HCT116 (cell line): ENCODE measurements at regions not wholly inside any gene's neighbourhood (a gene's known extent, or its start where the extent isn't known, plus 50 kb on each side); places are given as distances from the start of the nearest gene placed in this dataset.

Experiments
- ATAC-seq: fragments of 200-7000 bp; cut with Tn5 transposase; 2 replicates; pipeline ENCODE4 v1.9.1; 2020; ENCODE audit warnings: mild to moderate bottlenecking, moderate library complexity
- BruUV-seq: library from RNA; stranded (reverse); fragments of 400-500 nt; replicated peaks from 2 replicates; lab custom pipeline; 2021; lab: Mats Ljungman, UMichigan
- CTCF ChIA-PET: fragments of 300-600 bp; sonication (Branson Sonifier 250); formaldehyde crosslinking; loops from one replicate; lab custom pipeline; 2021; ENCODE audit warnings: antibody characterized with exemption; lab: Charles Lee
- POLR2A ChIA-PET: fragments of 300-600, 350-600 bp; sonication (Branson Sonifier 250); formaldehyde crosslinking; loops from one replicate; lab custom pipeline; 2021; ENCODE audit warnings: antibody characterized with exemption; lab: Charles Lee
- RAD21 ChIA-PET, 2 experiments: fragments of 300-600 bp; sonication (Branson Sonifier 250); formaldehyde crosslinking; loops; one replicate each; lab custom pipeline; 2023; ENCODE audit warnings: low total read pairs in 2 of 2; ENCODE audit not compliant: uncharacterized antibody in 2 of 2, unreplicated experiment in 2 of 2, low non-redundant PET in 1 of 2; lab: Charles Lee
- DNase-seq: peaks from one replicate; pipeline ENCODE4 v3.0.0-alpha.2; 2010; ENCODE audit warnings: low read depth, low spot score
- H2AFZ ChIP-seq: fragments of 200-600 bp; shearing (Covaris generic), sonication (generic); 2 replicates; pipeline ENCODE4 v1.6.1; 2017; ENCODE audit warnings: low read depth, mixed run types, mixed read lengths, antibody characterized with exemption, low read length; ENCODE audit not compliant: poor library complexity, severe bottlenecking
- H3K27ac ChIP-seq: 2 replicates; pipeline ENCODE4 v1.5.1; 2012; ENCODE audit warnings: low read depth, low read length
- H3K27me3 ChIP-seq: fragments of 200-600 bp; sonication (generic); 2 replicates; pipeline ENCODE4 v1.6.1; 2016; ENCODE audit warnings: mixed run types, low read length, mixed read lengths; ENCODE audit not compliant: insufficient read depth
- H3K36me3 ChIP-seq, 2 experiments: fragments of 200-500 bp in 1 of 2; fragments of 200-600 bp in 1 of 2; sonication (Bioruptor generic) in 1 of 2; sonication (generic) in 1 of 2; 2 replicates each; pipeline versions ENCODE4 v1.5.1 to v1.6.1; 2014 to 2016; ENCODE audit warnings: low read length in 2 of 2, inconsistent platforms in 1 of 2, mixed read lengths in 1 of 2, mixed run types in 1 of 2; ENCODE audit not compliant: insufficient read depth in 2 of 2, control insufficient read depth in 1 of 2
- H3K4me1 ChIP-seq, 2 experiments: fragments of 200-600 bp in 1 of 2; sonication (generic) in 1 of 2; 2 replicates each; pipeline versions ENCODE4 v1.5.1 to v1.6.1; 2012 to 2017; ENCODE audit warnings: low read length in 2 of 2, inconsistent platforms in 1 of 2, mild to moderate bottlenecking in 1 of 2, mixed read lengths in 1 of 2, mixed run types in 1 of 2, moderate library complexity in 1 of 2; ENCODE audit not compliant: insufficient read depth in 2 of 2, control insufficient read depth in 1 of 2
- H3K4me2 ChIP-seq: fragments of 200-600 bp; sonication (generic); 2 replicates; pipeline ENCODE4 v1.6.1; 2017; ENCODE audit warnings: mixed run types, low read length, mixed read lengths
- H3K4me3 ChIP-seq, 2 experiments: fragments of 200-600 bp in 1 of 2; sonication (generic) in 1 of 2; replicated peaks in 1 of 2; 2 replicates each; pipeline ENCODE4 v1.5.1; 2011 to 2016; ENCODE audit warnings: low read length in 2 of 2, control low read depth in 1 of 2, low read depth in 1 of 2, mild to moderate bottlenecking in 1 of 2, mixed read lengths in 1 of 2, mixed run types in 1 of 2
- H3K79me2 ChIP-seq: fragments of 200-600 bp; sonication (generic); 2 replicates; pipeline ENCODE4 v1.6.1; 2017; ENCODE audit warnings: mild to moderate bottlenecking, mixed run types, low read length, moderate library complexity, mixed read lengths; ENCODE audit not compliant: insufficient read depth
- H3K9ac ChIP-seq: fragments of 200-600 bp; sonication (generic); 2 replicates; pipeline ENCODE4 v1.6.1; 2016; ENCODE audit warnings: low read length, mixed read lengths
- H3K9me2 ChIP-seq: fragments of 200-600 bp; sonication (generic), shearing (Covaris generic); 2 replicates; pipeline ENCODE4 v1.6.1; 2017; ENCODE audit warnings: mixed run types, mild to moderate bottlenecking, moderate library complexity; ENCODE audit not compliant: insufficient read depth
- H3K9me3 ChIP-seq, 2 experiments: fragments of 200-500 bp in 1 of 2; fragments of 200-600 bp in 1 of 2; sonication (Bioruptor generic) in 1 of 2; sonication (generic) in 1 of 2; 2 replicates each; pipeline ENCODE4 v1.6.1; 2014 to 2017; ENCODE audit warnings: low read length in 2 of 2, mixed read lengths in 2 of 2, inconsistent platforms in 1 of 2, low read depth in 1 of 2, mild to moderate bottlenecking in 1 of 2, mixed run types in 1 of 2, moderate library complexity in 1 of 2; ENCODE audit not compliant: control insufficient read depth in 1 of 2, insufficient read depth in 1 of 2
- H4K20me1 ChIP-seq: fragments of 200-600 bp; sonication (generic), shearing (Covaris generic); 2 replicates; pipeline ENCODE4 v1.6.1; 2017; ENCODE audit warnings: mixed run types, mild to moderate bottlenecking, moderate library complexity; ENCODE audit not compliant: insufficient read depth
- ATF3 ChIP-seq: IDR thresholded peaks from 2 replicates; pipeline ENCODE4 v1.6.1; 2012
- CBX3 ChIP-seq: IDR thresholded peaks from 2 replicates; pipeline ENCODE4 v1.6.1; 2012; ENCODE audit warnings: low read depth
- CTCF ChIP-seq, 3 experiments: fragments of 200-600 bp in 1 of 3; sonication (generic) in 1 of 3; IDR thresholded peaks in 2 of 3; conservative IDR thresholded peaks in 1 of 3; 2 replicates each; pipeline ENCODE4 v1.5.1; 2012 to 2017; ENCODE audit warnings: low read depth in 2 of 3, low read length in 2 of 3, antibody characterized with exemption in 1 of 3, borderline replicate concordance in 1 of 3, control low read depth in 1 of 3, mild to moderate bottlenecking in 1 of 3, mixed read lengths in 1 of 3, mixed run types in 1 of 3, moderate library complexity in 1 of 3; ENCODE audit not compliant: insufficient read depth in 1 of 3
- ELF1 ChIP-seq: IDR thresholded peaks from 2 replicates; pipeline ENCODE4 v1.6.1; 2012; ENCODE audit warnings: low read depth, borderline replicate concordance
- EZH2 ChIP-seq: fragments of 200-600 bp; sonication (generic); IDR thresholded peaks from 2 replicates; pipeline ENCODE4 v1.6.1; 2017; ENCODE audit warnings: antibody characterized with exemption, mixed run types
- EZH2phosphoT487 ChIP-seq: fragments of 200-600 bp; IDR thresholded peaks from 2 replicates; pipeline ENCODE4 v1.6.1; 2018; ENCODE audit warnings: antibody characterized with exemption, borderline replicate concordance
- FOSL1 ChIP-seq: IDR thresholded peaks from 2 replicates; pipeline ENCODE4 v1.6.1; 2012; ENCODE audit warnings: low read depth
- JUND ChIP-seq: IDR thresholded peaks from 2 replicates; pipeline ENCODE4 v1.6.1; 2012
- POLR2AphosphoS5 ChIP-seq: IDR thresholded peaks from 2 replicates; pipeline ENCODE4 v1.6.1; 2011; ENCODE audit warnings: mild to moderate bottlenecking, low read depth, low read length, moderate library complexity
- RAD21 ChIP-seq: IDR thresholded peaks from 2 replicates; pipeline ENCODE4 v1.6.1; 2012; ENCODE audit warnings: low read depth, mild to moderate bottlenecking
- SIN3A ChIP-seq: IDR thresholded peaks from 2 replicates; pipeline ENCODE4 v1.6.1; 2012; ENCODE audit warnings: low read depth
- SP1 ChIP-seq: IDR thresholded peaks from 2 replicates; pipeline ENCODE4 v1.6.1; 2012; ENCODE audit warnings: low read depth
- SRF ChIP-seq: IDR thresholded peaks from 2 replicates; pipeline ENCODE4 v1.6.1; 2012; ENCODE audit warnings: low read depth
- TCF7L2 ChIP-seq: IDR thresholded peaks from 2 replicates; pipeline ENCODE4 v1.7.0; 2011; ENCODE audit warnings: borderline replicate concordance, inconsistent platforms; ENCODE audit not compliant: insufficient read depth, insufficient read length; ENCODE audit errors: extremely low read depth
- ZBTB33 ChIP-seq: IDR thresholded peaks from 2 replicates; pipeline ENCODE4 v1.6.1; 2011; ENCODE audit warnings: mild to moderate bottlenecking, low read length, moderate library complexity; ENCODE audit not compliant: insufficient replicate concordance; ENCODE audit errors: extremely low read depth
- ZNF274 ChIP-seq: fragments of 200-500 bp; sonication (Bioruptor generic); IDR thresholded peaks from 2 replicates; pipeline ENCODE4 v1.6.1; 2014; ENCODE audit warnings: mild to moderate bottlenecking, low read depth, low read length, inconsistent platforms
- intact Hi-C: fragments of 100-400 bp; cut with micrococcal nuclease; formaldehyde crosslinking; loops from 2 replicates; pipeline ENCODE4 v1.10.0; 2022

GRCh38 chr20:50456452-50457324, 53.5 kb upstream of the PTPN1 start:
- Histone ChIP-seq H3K9me2 (no peaks in the 10 kb centered on the region), H3K27me3 (no peaks in the 10 kb centered on the region), H3K4me1 (peaks cover 4 to 10% of the 10 kb centered on the region in 2 experiments; a peak in 3 of 4 replicates), H3K27ac (no peak overlapping the region; the same call in 1 of the 2 replicates), H2AFZ (no peak overlapping the region), H3K9me3 (no peaks in the 10 kb centered on the region), H3K4me2 (no peak overlapping the region)
- RAD21 ChIA-PET = no interaction called here
- DNase-seq = no peak
- CTCF ChIA-PET = no interaction called here
- TF ChIP-seq ELF1 (no peak), ATF3 (no peak), ZBTB33 (no peak), EZH2 (no peak), JUND (no peak), TCF7L2 (no peak), RAD21 (peak; percentile 29; the same call in 1 of the 2 replicates), SIN3A (no peak), FOSL1 (no peak), POLR2AphosphoS5 (no peak), CTCF (IDR thresholded peaks at IDR 0.05 in 2 of 3, conservative IDR thresholded peaks at IDR 0.05 in 1 of 3; ENCODE audit: borderline replicate concordance in 1 of 3, insufficient read depth in 1 of 3, low read depth in 2 of 3, low read length in 2 of 3) (peak; percentile 17 to 38 (median 20); a peak in 4 of 6 replicates), ZNF274 (no peak), SP1 (no peak), CBX3 (no peak), EZH2phosphoT487 (no peak), SRF (no peak)
- TF ChIP-seq, all 23 proteins: peak for 2
- BruUV-seq = no TSS peak
- H4K20me1 ChIP-seq = no peaks in the 10 kb centered on the region
- no peaks in the 10 kb centered on the region for H3K79me2 ChIP-seq
- intact Hi-C loops = no loop called here
- H3K4me3 ChIP-seq = no peak overlapping the region
- no peak overlapping the region for H3K9ac ChIP-seq
- H3K36me3 ChIP-seq = no peaks in the 10 kb centered on the region
- POLR2A ChIA-PET = no interaction called here
- no peak for ATAC-seq
